ENCODE measurements at regions not wholly inside any gene's neighbourhood (a gene's known extent, or its start where the extent isn't known, plus 50 kb on each side); places are given as distances from the start of the nearest gene placed in this dataset.
A peak's percentile ranks its signal among the peaks of the same experiment; 100 is the strongest.

- DNase-seq (ENCODE audit: low spot score in 2 of 2) (no peak), ATAC-seq (no peak)
- no peak overlapping the region for H3K4me3 Mint-ChIP-seq
- H3K27ac Mint-ChIP-seq: no peak overlapping the region
- H3K4me1 Mint-ChIP-seq: no peaks in the 10 kb centered on the region
- H3K36me3 Mint-ChIP-seq: no peaks in the 10 kb centered on the region
- peaks cover 11% of the 10 kb centered on the region for H3K9me3 Mint-ChIP-seq
Measured at GRCh38 chr2:120454654-120455385, 108.9 kb downstream of the INHBB start.

- no peaks in the 10 kb centered on the region for H3K4me1 Mint-ChIP-seq
- no peak overlapping the region for H3K4me3 Mint-ChIP-seq
- DNase-seq (ENCODE audit: low spot score in 2 of 2): no peak
- H3K36me3 Mint-ChIP-seq: no peaks in the 10 kb centered on the region
- peaks cover 11% of the 10 kb centered on the region for H3K9me3 Mint-ChIP-seq
- ATAC-seq: no peak
- no peak overlapping the region for H3K27ac Mint-ChIP-seq
Measured at GRCh38 chr2:120455390-120455789, 109.5 kb downstream of the INHBB start.

DNA sequence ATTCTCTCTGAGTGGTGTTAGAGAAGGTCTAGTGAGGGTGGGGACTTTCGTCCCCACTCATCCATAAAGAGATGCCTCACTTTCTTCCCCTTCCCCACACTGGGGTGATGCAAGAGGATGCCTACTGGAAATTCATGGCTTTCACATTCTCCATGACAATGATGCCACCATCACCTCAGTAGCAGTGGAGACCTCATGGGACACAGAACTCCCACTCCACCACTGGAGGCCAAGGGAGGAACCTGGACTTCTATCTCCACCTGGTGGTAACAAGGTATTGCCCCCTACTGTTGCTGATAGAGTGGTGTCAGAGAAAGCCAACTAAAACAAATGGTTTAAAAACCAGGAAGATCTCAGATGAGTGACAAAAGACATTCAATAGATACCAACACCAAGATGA lies 110.9 kb downstream of the INHBB start:
- H3K4me3 Mint-ChIP-seq: no peak overlapping the region
- H3K36me3 Mint-ChIP-seq: no peaks in the 10 kb centered on the region
- no peak for DNase-seq (ENCODE audit: low spot score in 2 of 2)
- no peaks in the 10 kb centered on the region for H3K4me1 Mint-ChIP-seq
- ATAC-seq: peak; percentile 9
- peaks cover 11% of the 10 kb centered on the region for H3K9me3 Mint-ChIP-seq
- H3K27ac Mint-ChIP-seq: no peak overlapping the region

- peak; percentile 9 for ATAC-seq
- H3K9me3 Mint-ChIP-seq: peaks cover 11% of the 10 kb centered on the region
- H3K4me1 Mint-ChIP-seq: no peaks in the 10 kb centered on the region
- no peak overlapping the region for H3K27ac Mint-ChIP-seq
- no peak for DNase-seq (ENCODE audit: low spot score in 2 of 2)
- no peaks in the 10 kb centered on the region for H3K36me3 Mint-ChIP-seq
- H3K4me3 Mint-ChIP-seq: no peak overlapping the region
Measured at GRCh38 chr2:120460511-120460910, 114.6 kb downstream of the INHBB start.

DNA sequence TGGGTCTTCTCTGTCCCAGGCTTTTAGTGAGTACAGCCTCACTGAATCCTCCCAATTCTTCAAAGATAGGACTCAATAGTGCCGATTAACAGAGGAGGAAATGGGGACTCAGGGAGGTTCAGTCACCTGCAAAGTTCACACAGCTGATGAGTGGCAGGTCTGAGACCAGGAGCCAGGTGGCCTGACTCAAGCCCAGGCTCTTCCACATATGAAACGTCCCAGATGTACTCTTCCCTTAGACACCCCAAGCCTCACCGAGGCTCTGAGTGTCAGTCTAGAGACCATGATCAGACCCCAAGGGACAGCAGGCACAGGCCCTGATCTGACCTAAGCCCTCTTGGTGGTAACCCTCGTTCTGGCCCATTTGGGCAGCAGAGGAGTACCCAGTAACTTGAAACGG lies 115.2 kb downstream of the INHBB start:
- peaks cover 11% of the 10 kb centered on the region for H3K9me3 Mint-ChIP-seq
- H3K4me3 Mint-ChIP-seq: no peak overlapping the region
- no peak overlapping the region for H3K27ac Mint-ChIP-seq
- no peak for DNase-seq (ENCODE audit: low spot score in 2 of 2)
- H3K36me3 Mint-ChIP-seq: no peaks in the 10 kb centered on the region
- H3K4me1 Mint-ChIP-seq: no peaks in the 10 kb centered on the region
- ATAC-seq: peak; percentile 9

DNA sequence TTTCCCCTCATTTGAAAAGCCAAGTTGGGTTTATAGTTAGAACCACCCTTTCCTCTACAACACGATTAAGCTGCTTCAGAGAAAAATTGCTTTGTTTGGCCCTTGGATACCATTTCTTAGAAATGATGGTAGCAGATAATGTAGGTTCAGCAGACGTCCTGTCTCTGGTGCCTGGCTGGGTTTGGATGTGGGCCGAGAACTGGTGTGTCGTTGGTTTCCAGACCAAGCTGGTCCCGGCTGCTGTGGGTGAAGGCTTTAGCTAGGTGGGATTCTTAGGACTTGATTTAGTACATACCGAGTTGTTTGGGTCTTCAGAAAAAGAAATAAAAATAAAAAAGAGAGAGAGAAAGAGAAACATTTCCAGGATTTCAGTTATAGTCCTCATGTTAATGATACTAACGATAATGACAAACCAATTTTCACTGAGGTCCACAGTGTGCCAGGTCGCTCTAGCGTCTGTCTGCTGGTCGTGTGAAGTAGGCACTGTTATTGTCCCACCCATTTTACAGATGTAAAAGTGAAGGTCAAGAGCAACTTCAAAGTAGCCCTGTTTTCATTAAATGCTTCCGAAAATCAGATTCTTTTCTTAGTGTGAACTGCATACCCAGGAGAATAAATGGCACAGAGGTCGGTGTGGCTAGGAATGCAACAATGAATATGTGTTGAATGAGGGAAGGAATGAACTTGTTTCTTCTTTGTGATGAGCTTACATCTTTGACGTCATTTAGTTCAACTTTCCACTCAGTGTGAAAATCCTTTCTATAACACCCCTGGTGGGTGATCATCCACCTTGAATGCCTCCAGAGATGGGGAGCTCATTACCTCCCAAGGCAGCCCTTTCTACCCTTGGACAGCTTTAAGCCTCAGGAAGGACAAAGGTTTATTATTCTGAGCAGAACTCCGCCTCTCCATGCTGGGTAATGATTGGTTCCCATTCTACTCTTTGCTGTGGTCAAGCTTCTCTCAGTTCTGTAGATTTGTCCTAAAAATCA lies 115.9 kb downstream of the INHBB start:
- no peaks in the 10 kb centered on the region for H3K36me3 Mint-ChIP-seq
- H3K4me3 Mint-ChIP-seq: no peak overlapping the region
- peaks cover 11% of the 10 kb centered on the region for H3K9me3 Mint-ChIP-seq
- ATAC-seq (no peak), DNase-seq (ENCODE audit: low spot score in 2 of 2) (no peak)
- no peak overlapping the region for H3K27ac Mint-ChIP-seq
- no peaks in the 10 kb centered on the region for H3K4me1 Mint-ChIP-seq

GRCh38 chr2:120463527-120463926 lies 117.6 kb downstream of the INHBB start:
- no peak for ATAC-seq
- Mint-ChIP-seq H3K9me3 (peaks cover 5% of the 10 kb centered on the region), H3K4me1 (no peaks in the 10 kb centered on the region), H3K4me3 (no peak overlapping the region), H3K27ac (no peak overlapping the region), H3K36me3 (no peaks in the 10 kb centered on the region)
- DNase-seq (ENCODE audit: low spot score in 2 of 2): no peak

- H3K4me3 Mint-ChIP-seq: no peak overlapping the region
- peaks cover under 1% of the 10 kb centered on the region for H3K9me3 Mint-ChIP-seq
- H3K4me1 Mint-ChIP-seq: no peaks in the 10 kb centered on the region
- DNase-seq (ENCODE audit: low spot score in 2 of 2) (no peak), ATAC-seq (no peak)
- H3K36me3 Mint-ChIP-seq: no peaks in the 10 kb centered on the region
- no peak overlapping the region for H3K27ac Mint-ChIP-seq
Measured at GRCh38 chr2:120463996-120464395, 118.1 kb downstream of the INHBB start.

- Mint-ChIP-seq H3K4me1 (no peaks in the 10 kb centered on the region), H3K36me3 (no peaks in the 10 kb centered on the region), H3K4me3 (no peak overlapping the region), H3K27ac (no peak overlapping the region), H3K9me3 (no peaks in the 10 kb centered on the region)
- DNase-seq (ENCODE audit: low spot score in 2 of 2) (no peak), ATAC-seq (no peak)
Measured at GRCh38 chr2:120464448-120464931, 118.6 kb downstream of the INHBB start.

DNA sequence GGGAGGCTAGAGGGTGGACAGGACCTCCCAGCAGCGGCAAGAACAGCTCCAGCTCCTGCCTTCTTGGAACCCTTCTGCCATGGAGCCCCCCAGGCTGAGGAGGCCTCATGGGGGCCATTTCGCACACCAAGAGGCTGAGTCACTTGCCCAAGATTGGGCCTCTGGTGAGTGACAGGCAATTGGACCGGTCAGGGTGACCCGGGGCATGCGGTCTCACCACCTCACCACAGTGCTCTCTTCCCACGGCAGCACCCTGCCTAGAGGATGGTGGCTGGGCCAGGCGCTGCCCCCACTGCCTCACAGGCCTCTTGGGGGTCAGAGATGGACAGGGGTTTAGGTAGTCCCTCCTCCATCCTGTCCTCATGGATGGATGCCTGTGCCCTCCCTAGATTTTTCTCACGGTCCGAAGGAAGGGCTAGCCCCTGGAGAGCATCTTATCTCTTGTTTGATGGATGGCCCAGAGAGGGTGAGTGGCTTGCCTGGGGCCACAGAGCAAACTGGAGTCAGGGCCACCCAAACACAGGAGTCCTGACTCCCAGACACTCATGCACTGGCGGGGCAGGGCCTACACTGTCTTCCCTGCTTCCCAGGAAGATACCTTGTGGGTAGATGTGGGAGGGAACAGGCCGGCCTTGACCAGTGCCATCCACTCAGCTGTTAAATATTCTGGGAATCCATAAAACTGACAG lies 119.2 kb downstream of the INHBB start:
- no peak overlapping the region for H3K27ac Mint-ChIP-seq
- DNase-seq (ENCODE audit: low spot score in 2 of 2) (no peak), ATAC-seq (no peak)
- H3K4me1 Mint-ChIP-seq: no peaks in the 10 kb centered on the region
- H3K4me3 Mint-ChIP-seq: no peak overlapping the region
- H3K9me3 Mint-ChIP-seq: no peaks in the 10 kb centered on the region
- H3K36me3 Mint-ChIP-seq: no peaks in the 10 kb centered on the region

- Mint-ChIP-seq H3K4me1 (no peaks in the 10 kb centered on the region), H3K36me3 (no peaks in the 10 kb centered on the region), H3K9me3 (no peaks in the 10 kb centered on the region), H3K4me3 (no peak overlapping the region), H3K27ac (no peak overlapping the region)
- no peak for ATAC-seq
- DNase-seq (ENCODE audit: low spot score in 2 of 2): no peak
Measured at GRCh38 chr2:120465701-120465988, 119.7 kb downstream of the INHBB start.

- DNase-seq (ENCODE audit: low spot score in 2 of 2) (no peak), ATAC-seq (no peak)
- no peaks in the 10 kb centered on the region for H3K36me3 Mint-ChIP-seq
- no peak overlapping the region for H3K27ac Mint-ChIP-seq
- no peaks in the 10 kb centered on the region for H3K4me1 Mint-ChIP-seq
- no peak overlapping the region for H3K4me3 Mint-ChIP-seq
- H3K9me3 Mint-ChIP-seq: no peaks in the 10 kb centered on the region
Measured at GRCh38 chr2:120465989-120466703, 120.2 kb downstream of the INHBB start.

GRCh38 chr2:120466704-120467054 lies 120.7 kb downstream of the INHBB start:
- no peaks in the 10 kb centered on the region for H3K36me3 Mint-ChIP-seq
- no peaks in the 10 kb centered on the region for H3K9me3 Mint-ChIP-seq
- no peak for ATAC-seq
- no peaks in the 10 kb centered on the region for H3K4me1 Mint-ChIP-seq
- no peak for DNase-seq (ENCODE audit: low spot score in 2 of 2)
- no peak overlapping the region for H3K27ac Mint-ChIP-seq
- H3K4me3 Mint-ChIP-seq: no peak overlapping the region

- Mint-ChIP-seq H3K27ac (no peak overlapping the region), H3K4me3 (no peak overlapping the region), H3K9me3 (no peaks in the 10 kb centered on the region), H3K36me3 (no peaks in the 10 kb centered on the region), H3K4me1 (no peaks in the 10 kb centered on the region)
- no peak for DNase-seq (ENCODE audit: low spot score in 2 of 2)
- no peak for ATAC-seq
Measured at GRCh38 chr2:120468136-120468535, 122.2 kb downstream of the INHBB start.

DNA sequence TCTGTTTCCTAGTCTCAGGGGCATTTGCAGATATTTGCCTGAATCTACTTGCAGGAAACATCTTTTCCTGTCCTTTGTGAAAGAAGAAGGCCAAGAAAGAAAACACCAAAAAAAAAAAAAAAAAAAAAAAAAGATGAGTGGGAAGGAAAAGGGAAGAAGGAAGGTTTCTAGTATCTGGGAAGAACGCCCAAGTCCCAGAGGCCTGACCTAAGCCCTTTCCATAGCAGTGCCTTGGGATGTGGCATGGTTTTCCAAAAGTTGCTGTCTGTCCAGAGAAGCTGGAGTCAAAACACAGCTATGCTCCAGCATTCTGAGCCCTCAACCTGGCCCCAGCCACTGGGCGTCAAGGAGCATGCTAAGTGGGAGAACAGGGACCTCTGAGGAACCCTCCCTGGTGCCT lies 123.5 kb downstream of the INHBB start:
- Mint-ChIP-seq H3K4me1 (no peaks in the 10 kb centered on the region), H3K36me3 (no peaks in the 10 kb centered on the region), H3K9me3 (no peaks in the 10 kb centered on the region), H3K27ac (no peak overlapping the region), H3K4me3 (no peak overlapping the region)
- no peak for DNase-seq (ENCODE audit: low spot score in 2 of 2)
- ATAC-seq: no peak

Measured in stimulated activated effector memory CD8-positive, alpha-beta T cell treated with anti-CD3 and anti-CD28 coated beads, Interleukin-12 subunit alpha, Interleukin-12 subunit beta, amount 100 ng/mL, for 72 hours (primary cell).